ENCODE measurements at regions not wholly inside any gene's neighbourhood (a gene's known extent, or its start where the extent isn't known, plus 50 kb on each side); places are given as distances from the start of the nearest gene placed in this dataset.
"Not testable (repeated sequence)": the region's sequence is repeated elsewhere in the genome, so short reads cannot be mapped to it uniquely, and the experiment has no call there.

- no peak for DNase-seq
These were observed 641.8 kb upstream of the MEF2C start for GRCh38 chr5:89524785-89525184.

- not testable (repeated sequence) for DNase-seq
These were observed 640.9 kb upstream of the MEF2C start for GRCh38 chr5:89523867-89524266.

- DNase-seq, result no peak
These were observed 637.8 kb upstream of the MEF2C start for GRCh38 chr5:89520771-89521170.

GRCh38 chr5:89513299-89514044 lies 630.5 kb upstream of the MEF2C start:
- no peak for DNase-seq

- DNase-seq, result no peak
These were observed 621.1 kb upstream of the MEF2C start for GRCh38 chr5:89504051-89504450.

- DNase-seq, result no peak
These were observed 616.8 kb upstream of the MEF2C start for GRCh38 chr5:89499787-89500186.

GRCh38 chr5:89498699-89499098 lies 615.7 kb upstream of the MEF2C start:
- no peak for DNase-seq

GRCh38 chr5:89493414-89493813 lies 610.4 kb upstream of the MEF2C start:
- no peak for DNase-seq

GRCh38 chr5:89484962-89485361 lies 602.0 kb upstream of the MEF2C start:
- no peak for DNase-seq

GRCh38 chr5:89480406-89481007 lies 597.5 kb upstream of the MEF2C start:
- DNase-seq, result no peak

GRCh38 chr5:89478851-89479250 lies 595.9 kb upstream of the MEF2C start:
- no peak for DNase-seq

GRCh38 chr5:89473196-89473595 lies 590.2 kb upstream of the MEF2C start:
- DNase-seq, result no peak

- no peak for DNase-seq
These were observed 588.6 kb upstream of the MEF2C start for GRCh38 chr5:89471541-89471940.

GRCh38 chr5:89471115-89471514 lies 588.1 kb upstream of the MEF2C start:
- no peak for DNase-seq

- no peak for DNase-seq
These were observed 587.7 kb upstream of the MEF2C start for GRCh38 chr5:89470658-89471057.

GRCh38 chr5:89458332-89458656 lies 575.3 kb upstream of the MEF2C start:
- DNase-seq, result peak in 1 of 2 experiments; percentile 7

GRCh38 chr5:89457411-89458331 lies 574.7 kb upstream of the MEF2C start:
- peak in 1 of 2 experiments; percentile 27 for DNase-seq

- DNase-seq, result no peak
These were observed 569.1 kb upstream of the MEF2C start for GRCh38 chr5:89452081-89452480.

GRCh38 chr5:89451263-89451662 lies 568.3 kb upstream of the MEF2C start:
- DNase-seq, result no peak

GRCh38 chr5:89450149-89450538 lies 567.2 kb upstream of the MEF2C start:
- DNase-seq, result no peak

- no peak for DNase-seq
These were observed 566.6 kb upstream of the MEF2C start for GRCh38 chr5:89449392-89450148.

GRCh38 chr5:89447027-89447426 lies 564.0 kb upstream of the MEF2C start:
- no peak for DNase-seq

- no peak for DNase-seq
These were observed 562.2 kb upstream of the MEF2C start for GRCh38 chr5:89445106-89445745.

Measured in NCI-H2081 (cell line).